CD4-positive, alpha-beta T cell (primary cell): ENCODE measurements at regions not wholly inside any gene's neighbourhood (a gene's known extent, or its start where the extent isn't known, plus 50 kb on each side); places are given as distances from the start of the nearest gene placed in this dataset.
"Not testable (repeated sequence)": the region's sequence is repeated elsewhere in the genome, so short reads cannot be mapped to it uniquely, and the experiment has no call there.

Experiments
- ATAC-seq: fragments of 200-7000 bp; cut with Tn5 transposase; one replicate; pipeline ENCODE4 v1.10.0; 2022; ENCODE audit warnings: mild to moderate bottlenecking; ENCODE audit not compliant: poor library complexity
- CTCF ChIA-PET: fragments of 350-600 bp; sonication (Branson Sonifier 250); formaldehyde crosslinking; loops from one replicate; lab custom pipeline; 2021; ENCODE audit warnings: antibody characterized with exemption, inconsistent platforms; lab: Charles Lee
- POLR2A ChIA-PET: fragments of 350-600 bp; sonication (Branson Sonifier 250); formaldehyde crosslinking; loops from one replicate; lab custom pipeline; 2021; ENCODE audit warnings: antibody characterized with exemption, inconsistent platforms; lab: Charles Lee
- DNase-seq, 14 experiments: peaks; one replicate each; pipeline ENCODE4 v3.0.0-alpha.2; 2013 to 2020; ENCODE audit warnings: mixed read lengths in 2 of 14
- H3K27ac ChIP-seq, 2 donors: one replicate each; pipeline versions ENCODE4 v1.5.1 to v1.7.0; 2013; ENCODE audit warnings: low read length in 2 of 2, low read depth in 1 of 2, mild to moderate bottlenecking in 1 of 2
- H3K27me3 ChIP-seq, 2 experiments: 1 replicate in 1 of 2; 2 replicates in 1 of 2; pipeline versions ENCODE4 v1.6.1 to v1.7.0; 2013; ENCODE audit warnings: low read length in 2 of 2, control low read depth in 1 of 2, mild to moderate bottlenecking in 1 of 2, moderate library complexity in 1 of 2; ENCODE audit not compliant: insufficient read depth in 2 of 2, control insufficient read depth in 1 of 2
- H3K36me3 ChIP-seq: one replicate; pipeline ENCODE4 v1.6.1; 2013; ENCODE audit warnings: low read length, control low read depth; ENCODE audit not compliant: insufficient read depth
- H3K4me1 ChIP-seq: one replicate; pipeline ENCODE4 v1.6.1; 2013; ENCODE audit warnings: low read length, control low read depth; ENCODE audit not compliant: insufficient read depth
- H3K4me3 ChIP-seq: one replicate; pipeline ENCODE4 v1.5.1; 2013; ENCODE audit warnings: mild to moderate bottlenecking, low read length, moderate library complexity
- H3K9me3 ChIP-seq, 2 experiments: 1 replicate in 1 of 2; 2 replicates in 1 of 2; pipeline versions ENCODE4 v1.6.1 to v1.7.0; 2013; ENCODE audit warnings: low read length in 2 of 2, mild to moderate bottlenecking in 2 of 2, control low read depth in 1 of 2, moderate library complexity in 1 of 2; ENCODE audit not compliant: control insufficient read depth in 1 of 2, insufficient read depth in 1 of 2
- H3K27ac Mint-ChIP-seq: one replicate; pipeline ENCODE4 v1.8.0; 2020; ENCODE audit warnings: mixed read lengths
- H3K27me3 Mint-ChIP-seq: one replicate; pipeline ENCODE4 v1.8.0; 2021; ENCODE audit warnings: mixed read lengths
- H3K36me3 Mint-ChIP-seq: one replicate; pipeline ENCODE4 v1.8.0; 2021; ENCODE audit warnings: low read depth, mixed read lengths
- H3K4me1 Mint-ChIP-seq: one replicate; pipeline ENCODE4 v1.8.0; 2021; ENCODE audit warnings: low read depth, mixed read lengths
- H3K4me3 Mint-ChIP-seq: one replicate; pipeline ENCODE4 v1.8.0; 2020; ENCODE audit warnings: mild to moderate bottlenecking, mixed read lengths
- H3K9me3 Mint-ChIP-seq: one replicate; pipeline ENCODE4 v1.8.0; 2020; ENCODE audit warnings: mixed read lengths
- CTCF ChIP-seq: fragments of 200-600 bp; IDR thresholded peaks from one replicate; pipeline ENCODE4 v1.8.0; 2022; ENCODE audit warnings: antibody characterized with exemption, mild to moderate bottlenecking
- intact Hi-C, 2 experiments: fragments of 100-400 bp; cut with DNase I in 1 of 2; cut with micrococcal nuclease in 1 of 2; formaldehyde crosslinking; loops; one replicate each; pipeline versions ENCODE4 v1.15.1 to v1.9.0; 2023 to 2025; cut with DNase I, micrococcal nuclease

GRCh38 chrX:79466636-79467035 is 99.5 kb upstream of the ITM2A start:
- peaks cover 6% of the 10 kb centered on the region for H3K27me3 Mint-ChIP-seq
- TF ChIP-seq CTCF = no peak
- no peak for ATAC-seq
- no peaks in the 10 kb centered on the region for H3K9me3 ChIP-seq
- H3K36me3 ChIP-seq = no peaks in the 10 kb centered on the region
- H3K9me3 Mint-ChIP-seq = peaks cover 3% of the 10 kb centered on the region
- H3K4me1 Mint-ChIP-seq = no peaks in the 10 kb centered on the region
- ChIA-PET CTCF (no interaction called here), POLR2A (no interaction called here)
- H3K27ac Mint-ChIP-seq = no peak overlapping the region
- H3K4me3 Mint-ChIP-seq = no peak overlapping the region
- intact Hi-C loops = no loop called here
- no peak overlapping the region for H3K4me3 ChIP-seq
- no peak overlapping the region for H3K27ac ChIP-seq
- H3K4me1 ChIP-seq = no peaks in the 10 kb centered on the region
- DNase-seq = no peak
- H3K36me3 Mint-ChIP-seq = no peaks in the 10 kb centered on the region
- H3K27me3 ChIP-seq = no peaks in the 10 kb centered on the region

- POLR2A ChIA-PET = no interaction called here
- no peak overlapping the region for H3K4me3 ChIP-seq
- intact Hi-C loops = no loop called here
- DNase-seq = no peak
- no peaks in the 10 kb centered on the region for H3K36me3 Mint-ChIP-seq
- no peaks in the 10 kb centered on the region for H3K36me3 ChIP-seq
- no peak overlapping the region for H3K27ac Mint-ChIP-seq
- H3K9me3 ChIP-seq = no peaks in the 10 kb centered on the region
- no peaks in the 10 kb centered on the region for H3K4me1 Mint-ChIP-seq
- ATAC-seq = no peak
- no peak overlapping the region for H3K27ac ChIP-seq
- H3K4me1 ChIP-seq = no peaks in the 10 kb centered on the region
- no peak for TF ChIP-seq CTCF
- H3K27me3 Mint-ChIP-seq = peaks cover 4% of the 10 kb centered on the region
- H3K9me3 Mint-ChIP-seq = no peaks in the 10 kb centered on the region
- H3K27me3 ChIP-seq = no peaks in the 10 kb centered on the region
- CTCF ChIA-PET = no interaction called here
- H3K4me3 Mint-ChIP-seq = no peak overlapping the region
Measured at GRCh38 chrX:79462458-79462857, 95.3 kb upstream of the ITM2A start.

- H3K4me1 ChIP-seq, H3K27me3 ChIP-seq, H3K27ac Mint-ChIP-seq, H3K9me3 Mint-ChIP-seq, H3K27me3 Mint-ChIP-seq, ATAC-seq, H3K27ac ChIP-seq, H3K4me3 ChIP-seq, H3K36me3 Mint-ChIP-seq, POLR2A ChIA-PET, H3K36me3 ChIP-seq, H3K9me3 ChIP-seq, H3K4me3 Mint-ChIP-seq, H3K4me1 Mint-ChIP-seq, intact Hi-C loops: not testable (repeated sequence)
- CTCF ChIA-PET = interaction anchor here (1.2 kb wide), 1 partner anchor 10 kb away, joined by 3 read pairs; no protein-coding TSS in a partner anchor
- DNase-seq = peak in 3 of 14 experiments; percentile 0 to 15 (median 5)
Measured at GRCh38 chrX:79456593-79456992, 89.5 kb upstream of the ITM2A start.

GRCh38 chrX:79452881-79453280 is 85.7 kb upstream of the ITM2A start:
- ATAC-seq (no peak), DNase-seq (no peak)
- H3K27ac Mint-ChIP-seq = no peak overlapping the region
- Histone ChIP-seq H3K4me3 (no peak overlapping the region), H3K36me3 (no peaks in the 10 kb centered on the region), H3K27ac (no peak overlapping the region), H3K4me1 (no peaks in the 10 kb centered on the region), H3K9me3 (no peaks in the 10 kb centered on the region), H3K27me3 (no peaks in the 10 kb centered on the region)
- H3K9me3 Mint-ChIP-seq = no peaks in the 10 kb centered on the region
- H3K4me1 Mint-ChIP-seq = peaks cover 3% of the 10 kb centered on the region
- no peaks in the 10 kb centered on the region for H3K36me3 Mint-ChIP-seq
- H3K4me3 Mint-ChIP-seq = no peak overlapping the region
- no peak for TF ChIP-seq CTCF
- H3K27me3 Mint-ChIP-seq = no peaks in the 10 kb centered on the region
- CTCF ChIA-PET = no interaction called here
- POLR2A ChIA-PET = no interaction called here
- intact Hi-C loops = no loop called here
